Body of pancreas (tissue), 4 donors: ENCODE measurements at regions not wholly inside any gene's neighbourhood (a gene's known extent, or its start where the extent isn't known, plus 50 kb on each side); places are given as distances from the start of the nearest gene placed in this dataset.

Experiments
- CTCF ChIP-seq, 7 experiments: fragments of 450-650 bp in 4 of 7; fragments of 200-600 bp in 3 of 7; sonication (generic) in 3 of 7; IDR thresholded peaks; one replicate each; pipeline ENCODE4 v1.5.1; 2016 to 2019; ENCODE audit warnings: antibody characterized with exemption in 7 of 7
- POLR2A ChIP-seq, 3 donors: fragments of 450-650 bp; IDR thresholded peaks; one replicate each; pipeline ENCODE4 v1.6.1; 2016; ENCODE audit warnings: antibody characterized with exemption in 3 of 3, mild to moderate bottlenecking in 2 of 3

- no peak for TF ChIP-seq CTCF (IDR thresholded peaks at IDR 0.05)
- no peak for TF ChIP-seq POLR2A (IDR thresholded peaks at IDR 0.05)
Observed at GRCh38 chr5:4440536-4440935, 699.6 kb upstream of the ADAMTS16 start.
